ENCODE measurements at regions not wholly inside any gene's neighbourhood (a gene's known extent, or its start where the extent isn't known, plus 50 kb on each side); places are given as distances from the start of the nearest gene placed in this dataset. TPM values are rescaled to one million over a fixed set of nuclear protein-coding genes. Genes with fewer than 3 reads are reported as not detected.
"Not testable (repeated sequence)": the region's sequence is repeated elsewhere in the genome, so short reads cannot be mapped to it uniquely, and the experiment has no call there.

DNA sequence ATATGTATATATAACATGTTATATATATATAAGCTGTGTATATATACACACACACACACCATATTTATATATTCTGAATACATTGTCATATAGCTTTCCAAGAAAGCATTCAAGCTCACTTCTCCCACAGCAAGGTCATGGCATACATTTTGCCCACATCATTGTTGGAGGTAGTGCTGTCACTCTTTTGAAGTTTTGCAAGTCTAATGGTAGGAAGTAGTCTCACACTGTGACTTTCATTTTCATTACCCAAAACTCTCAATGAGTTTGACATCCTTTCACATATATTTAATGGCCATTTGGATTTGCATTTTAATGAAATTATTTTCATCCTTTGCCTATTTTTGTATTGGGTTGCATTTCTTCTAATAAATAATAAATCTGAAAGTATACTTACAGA, 59.8 kb upstream of the COX7C start:
- no peak for DNase-seq

DNA sequence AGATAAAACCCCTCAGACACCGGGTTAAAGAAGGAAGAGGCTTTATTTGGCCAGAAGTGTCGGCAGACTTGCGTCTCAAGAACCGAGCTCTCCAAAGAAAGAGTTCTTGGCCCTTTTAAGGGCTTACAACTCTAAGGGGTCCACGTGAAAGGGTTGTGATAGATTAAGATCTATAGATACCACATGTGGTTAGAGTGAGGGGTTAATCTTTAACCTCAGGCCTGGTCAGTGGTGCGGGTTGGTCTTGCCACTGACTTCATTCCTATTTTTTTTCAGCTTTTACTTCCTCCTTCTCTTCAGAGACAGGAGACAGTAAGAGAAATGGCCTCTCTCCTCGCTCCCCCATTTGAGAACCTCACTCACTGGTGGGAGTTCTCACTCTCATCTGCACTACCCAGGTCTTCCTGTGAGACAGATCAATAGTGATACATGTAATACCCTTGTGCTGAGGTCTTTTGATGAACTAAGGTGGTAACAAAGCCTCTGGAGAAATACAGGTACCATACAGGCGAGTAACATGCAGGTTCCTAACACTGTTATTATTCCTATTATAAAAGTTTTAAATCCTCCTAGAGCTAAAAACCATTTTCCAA, 52.4 kb upstream of the COX7C start:
- no peak for DNase-seq

DNA sequence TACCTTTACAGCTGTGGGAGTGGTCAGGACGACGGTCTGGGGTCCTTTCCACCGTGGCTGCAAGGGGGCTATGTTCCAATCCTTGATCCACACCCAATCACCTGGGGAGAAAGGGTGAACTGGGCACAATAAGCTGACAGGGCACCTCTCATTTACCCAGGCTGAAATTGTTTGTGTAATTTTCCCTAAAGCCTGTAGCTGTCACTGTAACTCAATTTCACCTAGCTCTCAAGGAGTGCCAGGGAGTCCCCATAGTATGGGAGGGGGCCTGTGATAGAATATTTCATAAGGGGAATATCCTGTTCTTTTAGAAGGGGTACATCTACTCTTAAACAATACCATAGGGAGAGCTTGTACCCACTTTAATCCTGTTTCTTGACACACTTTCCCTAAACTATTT, 51.7 kb upstream of the COX7C start:
- not testable (repeated sequence) for DNase-seq

Small RNA genes lying in the stretch of these regions (small RNA-seq; reads per million reads assigned to genes)
- not detected for gene RBBP4P6

Data from occipital lobe (tissue), 2 donors.